H9 (cell line): ENCODE measurements at regions not wholly inside any gene's neighbourhood (a gene's known extent, or its start where the extent isn't known, plus 50 kb on each side); places are given as distances from the start of the nearest gene placed in this dataset.

ENCODE experiments used
- DNase-seq: peaks from one replicate; pipeline ENCODE4 v3.0.0-alpha.2; 2017
- H2AFZ ChIP-seq: one replicate; pipeline ENCODE4 v1.6.1; 2013; ENCODE audit warnings: mild to moderate bottlenecking, low read length, control low read depth, moderate library complexity
- H2AK5ac ChIP-seq: 2 replicates; pipeline ENCODE4 v1.6.1; 2013; ENCODE audit warnings: low read length, control low read depth, mixed read lengths; ENCODE audit not compliant: insufficient read length
- H2BK120ac ChIP-seq: one replicate; pipeline ENCODE4 v1.6.1; 2013; ENCODE audit warnings: low read depth, mild to moderate bottlenecking, low read length, control low read depth, inconsistent platforms; ENCODE audit not compliant: poor library complexity, severe bottlenecking
- H2BK12ac ChIP-seq: 2 replicates; pipeline ENCODE4 v1.6.1; 2013; ENCODE audit warnings: low read length, control low read depth, mixed read lengths, low read depth; ENCODE audit not compliant: insufficient read length
- H2BK15ac ChIP-seq: 2 replicates; pipeline ENCODE4 v1.6.1; 2013; ENCODE audit warnings: low read depth, low read length, control low read depth
- H2BK20ac ChIP-seq: one replicate; pipeline ENCODE4 v1.6.1; 2013; ENCODE audit warnings: low read depth, mild to moderate bottlenecking, low read length, control low read depth, inconsistent platforms; ENCODE audit not compliant: poor library complexity, severe bottlenecking
- H2BK5ac ChIP-seq: 2 replicates; pipeline ENCODE4 v1.6.1; 2013; ENCODE audit warnings: low read length, control low read depth, mixed read lengths; ENCODE audit not compliant: insufficient read length
- H3K14ac ChIP-seq: 2 replicates; pipeline ENCODE4 v1.6.1; 2013; ENCODE audit warnings: low read length, control low read depth; ENCODE audit not compliant: insufficient read depth
- H3K18ac ChIP-seq: 2 replicates; pipeline ENCODE4 v1.6.1; 2013; ENCODE audit warnings: low read depth, mild to moderate bottlenecking, mixed read lengths, low read length, control low read depth; ENCODE audit not compliant: insufficient read length
- H3K23ac ChIP-seq: 2 replicates; pipeline ENCODE4 v1.6.1; 2013; ENCODE audit warnings: low read length, control low read depth, mixed read lengths, low read depth; ENCODE audit not compliant: insufficient read length
- H3K23me2 ChIP-seq: 2 replicates; pipeline ENCODE4 v1.6.1; 2013; ENCODE audit warnings: low read depth, mild to moderate bottlenecking, mixed read lengths, low read length, control low read depth; ENCODE audit not compliant: insufficient read length, poor library complexity, severe bottlenecking
- H3K27ac ChIP-seq: 2 replicates; pipeline ENCODE4 v1.5.1; 2013; ENCODE audit warnings: low read length, control low read depth, mixed read lengths, low read depth; ENCODE audit not compliant: insufficient read length
- H3K27me3 ChIP-seq: 2 replicates; pipeline ENCODE4 v1.6.1; 2013; ENCODE audit warnings: low read length, control low read depth, inconsistent platforms; ENCODE audit not compliant: insufficient read depth
- H3K4ac ChIP-seq: 2 replicates; pipeline ENCODE4 v1.6.1; 2013; ENCODE audit warnings: low read depth, mild to moderate bottlenecking, control low read depth, inconsistent platforms, low read length, moderate library complexity
- H3K4me1 ChIP-seq: 2 replicates; pipeline ENCODE4 v1.6.1; 2013; ENCODE audit warnings: low read length, control low read depth, inconsistent platforms; ENCODE audit not compliant: insufficient read depth
- H3K4me2 ChIP-seq: 2 replicates; pipeline ENCODE4 v1.6.1; 2013; ENCODE audit warnings: low read length, control low read depth, mixed read lengths; ENCODE audit not compliant: insufficient read length, insufficient read depth
- H3K56ac ChIP-seq: 2 replicates; pipeline ENCODE4 v1.6.1; 2013; ENCODE audit warnings: low read depth, mild to moderate bottlenecking, mixed read lengths, low read length, control low read depth; ENCODE audit not compliant: insufficient read length
- H3K79me1 ChIP-seq: 2 replicates; pipeline ENCODE4 v1.6.1; 2013; ENCODE audit warnings: low read depth, mild to moderate bottlenecking, moderate library complexity, low read length, control low read depth, inconsistent platforms; ENCODE audit not compliant: insufficient read depth, poor library complexity, severe bottlenecking
- H3K79me2 ChIP-seq: 2 replicates; pipeline ENCODE4 v1.6.1; 2013; ENCODE audit warnings: low read length, control low read depth, inconsistent platforms; ENCODE audit not compliant: insufficient read depth
- H3K9ac ChIP-seq: 2 replicates; pipeline ENCODE4 v1.6.1; 2013; ENCODE audit warnings: low read length, control low read depth, mixed read lengths; ENCODE audit not compliant: insufficient read length; ENCODE audit errors: extremely low read depth
- H3K9me3 ChIP-seq: one replicate; pipeline ENCODE4 v1.6.1; 2013; ENCODE audit warnings: low read depth, low read length, inconsistent platforms; ENCODE audit not compliant: control insufficient read depth
- H3T11ph ChIP-seq: one replicate; pipeline ENCODE4 v1.6.1; 2013; ENCODE audit warnings: mild to moderate bottlenecking, low read length, control low read depth, inconsistent platforms
- H4K20me1 ChIP-seq: one replicate; pipeline ENCODE4 v1.6.1; 2013; ENCODE audit not compliant: control insufficient read depth, insufficient read length, insufficient read depth
- H4K5ac ChIP-seq: 2 replicates; pipeline ENCODE4 v1.6.1; 2013; ENCODE audit warnings: low read depth, mild to moderate bottlenecking, mixed read lengths, low read length, control low read depth; ENCODE audit not compliant: insufficient read length
- H4K8ac ChIP-seq: replicated peaks from 2 replicates; pipeline ENCODE4 v1.6.1; 2013; ENCODE audit warnings: low read length, control low read depth, mixed read lengths, low read depth; ENCODE audit not compliant: insufficient read length
- H4K91ac ChIP-seq: 2 replicates; pipeline ENCODE4 v1.6.1; 2013; ENCODE audit warnings: low read depth, mild to moderate bottlenecking, moderate library complexity, mixed read lengths, low read length, control low read depth; ENCODE audit not compliant: insufficient read length
- H3K27ac Mint-ChIP-seq, 3 experiments: 2 replicates in 2 of 3; 3 replicates in 1 of 3; pipeline ENCODE4 v1.8.0; 2020 to 2021; ENCODE audit warnings: mixed read lengths in 3 of 3, mild to moderate bottlenecking in 1 of 3, moderate library complexity in 1 of 3
- H3K27me3 Mint-ChIP-seq: 2 replicates; pipeline ENCODE4 v1.8.0; 2021; ENCODE audit warnings: low read depth, mild to moderate bottlenecking, moderate library complexity, mixed read lengths
- H3K36me3 Mint-ChIP-seq, 3 experiments: 2 replicates in 2 of 3; 3 replicates in 1 of 3; pipeline ENCODE4 v1.8.0; 2020 to 2021; ENCODE audit warnings: low read depth in 3 of 3, mixed read lengths in 3 of 3; ENCODE audit not compliant: insufficient read depth in 1 of 3
- H3K4me1 Mint-ChIP-seq, 2 experiments: 2 replicates each; pipeline ENCODE4 v1.8.0; 2020; ENCODE audit warnings: mixed read lengths in 2 of 2
- H3K4me3 Mint-ChIP-seq, 2 experiments: 2 replicates in 1 of 2; 3 replicates in 1 of 2; pipeline ENCODE4 v1.8.0; 2020 to 2021; ENCODE audit warnings: mild to moderate bottlenecking in 2 of 2, mixed read lengths in 2 of 2, moderate library complexity in 1 of 2
- H3K9me3 Mint-ChIP-seq, 2 experiments: 2 replicates in 1 of 2; 3 replicates in 1 of 2; pipeline ENCODE4 v1.8.0; 2020; ENCODE audit warnings: mild to moderate bottlenecking in 2 of 2, mixed read lengths in 2 of 2, moderate library complexity in 1 of 2
- WGBS: extraction: QIAGEN DNeasy Blood & Tissue Kit; methylation state at CpG from one replicate; pipeline ENCODE4 v1.1.7; 2013; ENCODE audit warnings: missing lambda C conversion rate, low lambda C conversion rate, mixed read lengths; ENCODE audit not compliant: insufficient read length; ENCODE audit errors: extremely low coverage; 5-methylcytosine and 5-hydroxymethylcytosine counted together
- TF ChIP-seq, protein P1 (sequence below): fragments of 200-600 bp; sonication (generic); conservative IDR thresholded peaks from 3 replicates; pipeline ENCODE4 v1.8.0; 2021; ENCODE audit warnings: antibody characterized with exemption, mild to moderate bottlenecking

DNA sequence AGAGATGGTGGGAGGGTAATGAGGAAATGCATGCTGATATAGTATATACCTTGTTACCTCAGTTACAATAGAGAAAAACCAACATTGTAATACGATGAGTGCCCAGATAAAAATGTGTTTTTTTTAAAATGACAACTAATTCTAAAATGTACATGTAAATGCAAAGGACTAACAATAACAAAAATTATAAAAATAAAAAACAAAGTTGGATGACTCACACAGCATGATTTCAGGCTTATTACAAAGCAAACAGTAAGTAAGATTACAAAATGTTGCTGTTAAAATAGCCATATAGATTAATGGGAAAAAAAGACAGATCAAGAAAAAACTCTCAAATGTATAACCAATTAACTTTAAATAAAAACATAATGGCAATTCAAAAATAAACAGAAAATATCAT, 1099.4 kb downstream of the FSCB start:
- Histone ChIP-seq H2BK12ac (no peak overlapping the region), H4K5ac (no peak overlapping the region), H3K23ac (no peak overlapping the region), H2BK5ac (no peak overlapping the region), H3K56ac (no peak overlapping the region), H3K4me2 (no peak overlapping the region), H3K4me1 (no peaks in the 10 kb centered on the region), H3K79me2 (no peaks in the 10 kb centered on the region), H4K20me1 (no peaks in the 10 kb centered on the region), H4K8ac (no peak overlapping the region), H2BK20ac (no peak overlapping the region), H3K9ac (no peak overlapping the region), H2BK15ac (no peak overlapping the region), H3K27me3 (no peaks in the 10 kb centered on the region), H3K27ac (no peak overlapping the region), H3K23me2 (no peaks in the 10 kb centered on the region), H3K9me3 (no peaks in the 10 kb centered on the region), H3T11ph (no peak overlapping the region), H3K18ac (no peak overlapping the region), H2BK120ac (no peak overlapping the region), H2AK5ac (no peak overlapping the region), H2AFZ (no peak overlapping the region), H3K14ac (no peak overlapping the region), H3K79me1 (no peaks in the 10 kb centered on the region), H3K4ac (no peak overlapping the region), H4K91ac (no peak overlapping the region)
- Mint-ChIP-seq H3K27me3 (no peaks in the 10 kb centered on the region), H3K4me3 (no peak overlapping the region), H3K9me3 (peaks cover 4 to 6% of the 10 kb centered on the region in 2 experiments; a peak in 4 of 5 replicates), H3K4me1 (no peaks in the 10 kb centered on the region), H3K27ac (no peak overlapping the region), H3K36me3 (peaks cover 0 to 4% (median 2%) of the 10 kb centered on the region in 3 experiments; a peak in 2 of 7 replicates)
- DNase-seq: no peak
- TF ChIP-seq, protein P1, sequence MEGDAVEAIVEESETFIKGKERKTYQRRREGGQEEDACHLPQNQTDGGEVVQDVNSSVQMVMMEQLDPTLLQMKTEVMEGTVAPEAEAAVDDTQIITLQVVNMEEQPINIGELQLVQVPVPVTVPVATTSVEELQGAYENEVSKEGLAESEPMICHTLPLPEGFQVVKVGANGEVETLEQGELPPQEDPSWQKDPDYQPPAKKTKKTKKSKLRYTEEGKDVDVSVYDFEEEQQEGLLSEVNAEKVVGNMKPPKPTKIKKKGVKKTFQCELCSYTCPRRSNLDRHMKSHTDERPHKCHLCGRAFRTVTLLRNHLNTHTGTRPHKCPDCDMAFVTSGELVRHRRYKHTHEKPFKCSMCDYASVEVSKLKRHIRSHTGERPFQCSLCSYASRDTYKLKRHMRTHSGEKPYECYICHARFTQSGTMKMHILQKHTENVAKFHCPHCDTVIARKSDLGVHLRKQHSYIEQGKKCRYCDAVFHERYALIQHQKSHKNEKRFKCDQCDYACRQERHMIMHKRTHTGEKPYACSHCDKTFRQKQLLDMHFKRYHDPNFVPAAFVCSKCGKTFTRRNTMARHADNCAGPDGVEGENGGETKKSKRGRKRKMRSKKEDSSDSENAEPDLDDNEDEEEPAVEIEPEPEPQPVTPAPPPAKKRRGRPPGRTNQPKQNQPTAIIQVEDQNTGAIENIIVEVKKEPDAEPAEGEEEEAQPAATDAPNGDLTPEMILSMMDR: no peak
- WGBS: no CpG with 5 or more reads among the region's 1 CpG
